SU-DHL-6 (cell line): ENCODE measurements at regions not wholly inside any gene's neighbourhood (a gene's known extent, or its start where the extent isn't known, plus 50 kb on each side); places are given as distances from the start of the nearest gene placed in this dataset.

Experiments used
- H2AFZ ChIP-seq: fragments of 200-600 bp; sonication (generic); 2 replicates; pipeline ENCODE4 v1.6.1; 2014; ENCODE audit warnings: low read depth, mild to moderate bottlenecking, moderate library complexity, mixed read lengths, antibody characterized with exemption, low read length; ENCODE audit not compliant: severe bottlenecking
- H3F3A ChIP-seq: fragments of 200-600 bp; shearing (Covaris generic); 2 replicates; pipeline ENCODE4 v1.6.0; 2016; ENCODE audit warnings: antibody characterized with exemption, mild to moderate bottlenecking; ENCODE audit not compliant: insufficient read depth
- H3K27ac ChIP-seq: fragments of 200-600 bp; sonication (generic); 2 replicates; pipeline ENCODE4 v1.5.1; 2016; ENCODE audit warnings: low read depth, mild to moderate bottlenecking, low read length, moderate library complexity, mixed read lengths
- H3K27me3 ChIP-seq: fragments of 200-600 bp; sonication (generic), shearing (Covaris generic); 2 replicates; pipeline ENCODE4 v1.6.0; 2014; ENCODE audit warnings: mild to moderate bottlenecking, low read length
- H3K36me3 ChIP-seq: fragments of 200-600 bp; sonication (generic); 2 replicates; pipeline ENCODE4 v1.6.1; 2014; ENCODE audit warnings: mild to moderate bottlenecking, low read length, mixed read lengths
- H3K4me2 ChIP-seq: fragments of 300-600, 200-600 bp; shearing (Covaris generic), sonication (generic); 2 replicates; pipeline ENCODE4 v1.6.0; 2014; ENCODE audit warnings: low read length, low read depth, mild to moderate bottlenecking; ENCODE audit not compliant: poor library complexity, severe bottlenecking
- H3K4me3 ChIP-seq: fragments of 200-600 bp; sonication (generic); 2 replicates; pipeline ENCODE4 v1.5.1; 2014; ENCODE audit warnings: antibody characterized with exemption, low read length, mild to moderate bottlenecking, mixed read lengths; ENCODE audit not compliant: insufficient read depth, poor library complexity, severe bottlenecking
- H3K79me2 ChIP-seq: fragments of 200-600 bp; sonication (generic); 2 replicates; pipeline ENCODE4 v1.6.1; 2014; ENCODE audit warnings: mild to moderate bottlenecking, low read length, moderate library complexity; ENCODE audit not compliant: insufficient read depth
- H3K9ac ChIP-seq: fragments of 200-600 bp; sonication (generic); 2 replicates; pipeline ENCODE4 v1.7.0; 2014; ENCODE audit warnings: mild to moderate bottlenecking, low read length
- H3K9me2 ChIP-seq: fragments of 200-600 bp; sonication (generic); replicated peaks from 2 replicates; pipeline ENCODE4 v1.6.1; 2014; ENCODE audit warnings: low read length; ENCODE audit not compliant: insufficient read depth
- H3K9me3 ChIP-seq: fragments of 200-600 bp; sonication (generic); 2 replicates; pipeline ENCODE4 v1.6.1; 2014; ENCODE audit warnings: low read length, mixed read lengths; ENCODE audit not compliant: insufficient read depth
- H4K20me1 ChIP-seq: fragments of 200-600 bp; sonication (generic); 2 replicates; pipeline ENCODE4 v1.6.1; 2014; ENCODE audit warnings: low read depth, mild to moderate bottlenecking, antibody characterized with exemption, low read length, moderate library complexity, mixed read lengths
- CTCF ChIP-seq: fragments of 200-600 bp; sonication (generic); IDR thresholded peaks from one replicate; pipeline ENCODE4 v1.5.1; 2017; ENCODE audit warnings: antibody characterized with exemption, mild to moderate bottlenecking, low read length, moderate library complexity; ENCODE audit not compliant: insufficient read depth, poor library complexity, severe bottlenecking
- EZH2phosphoT487 ChIP-seq: fragments of 200-600 bp; sonication (generic), shearing (Covaris generic); conservative IDR thresholded peaks from 2 replicates; pipeline ENCODE4 v1.6.1; 2018; ENCODE audit warnings: mild to moderate bottlenecking, antibody characterized with exemption, low read length, moderate library complexity, mixed read lengths

GRCh38 chr15:95869920-95870319 lies 460.6 kb upstream of the NR2F2 start:
- Histone ChIP-seq H3K4me2 (no peak overlapping the region), H3K79me2 (no peaks in the 10 kb centered on the region), H3K9me2 (no peaks in the 10 kb centered on the region), H3K9ac (no peak overlapping the region), H3F3A (no peaks in the 10 kb centered on the region), H3K4me3 (no peak overlapping the region), H3K36me3 (no peaks in the 10 kb centered on the region), H3K9me3 (no peaks in the 10 kb centered on the region), H2AFZ (no peak overlapping the region), H3K27me3 (no peaks in the 10 kb centered on the region), H4K20me1 (no peaks in the 10 kb centered on the region), H3K27ac (no peak overlapping the region)
- TF ChIP-seq EZH2phosphoT487 (no peak), CTCF (no peak)

GRCh38 chr15:95872366-95872771 lies 458.1 kb upstream of the NR2F2 start:
- no peaks in the 10 kb centered on the region for H3K9me3 ChIP-seq
- no peaks in the 10 kb centered on the region for H3F3A ChIP-seq
- H3K36me3 ChIP-seq = no peaks in the 10 kb centered on the region
- no peaks in the 10 kb centered on the region for H3K79me2 ChIP-seq
- H3K9ac ChIP-seq = no peak overlapping the region
- no peak overlapping the region for H3K4me2 ChIP-seq
- no peak overlapping the region for H3K4me3 ChIP-seq
- TF ChIP-seq EZH2phosphoT487 (no peak), CTCF (no peak)
- no peak overlapping the region for H2AFZ ChIP-seq
- H4K20me1 ChIP-seq = no peaks in the 10 kb centered on the region
- no peaks in the 10 kb centered on the region for H3K27me3 ChIP-seq
- H3K9me2 ChIP-seq = no peaks in the 10 kb centered on the region
- no peak overlapping the region for H3K27ac ChIP-seq

GRCh38 chr15:95874637-95875036 lies 455.9 kb upstream of the NR2F2 start:
- Histone ChIP-seq H2AFZ (no peak overlapping the region), H3K27me3 (no peaks in the 10 kb centered on the region), H3K4me3 (no peak overlapping the region), H3F3A (no peaks in the 10 kb centered on the region), H3K9me2 (no peaks in the 10 kb centered on the region), H3K9ac (no peak overlapping the region), H3K27ac (no peak overlapping the region), H3K79me2 (no peaks in the 10 kb centered on the region), H3K4me2 (no peak overlapping the region), H3K36me3 (no peaks in the 10 kb centered on the region), H3K9me3 (no peaks in the 10 kb centered on the region), H4K20me1 (no peaks in the 10 kb centered on the region)
- TF ChIP-seq EZH2phosphoT487 (no peak), CTCF (no peak)

- Histone ChIP-seq H3K9ac (no peak overlapping the region), H4K20me1 (no peaks in the 10 kb centered on the region), H2AFZ (no peak overlapping the region), H3K4me3 (no peak overlapping the region), H3K27me3 (no peaks in the 10 kb centered on the region), H3K27ac (no peak overlapping the region), H3K9me2 (no peaks in the 10 kb centered on the region), H3K36me3 (no peaks in the 10 kb centered on the region), H3K9me3 (no peaks in the 10 kb centered on the region), H3F3A (no peaks in the 10 kb centered on the region), H3K79me2 (no peaks in the 10 kb centered on the region), H3K4me2 (no peak overlapping the region)
- TF ChIP-seq CTCF = no peak
- TF ChIP-seq EZH2phosphoT487 = no peak
Observed at GRCh38 chr15:95875121-95875643, 455.3 kb upstream of the NR2F2 start.
